ENCODE measurements at regions not wholly inside any gene's neighbourhood (a gene's known extent, or its start where the extent isn't known, plus 50 kb on each side); places are given as distances from the start of the nearest gene placed in this dataset.

DNA sequence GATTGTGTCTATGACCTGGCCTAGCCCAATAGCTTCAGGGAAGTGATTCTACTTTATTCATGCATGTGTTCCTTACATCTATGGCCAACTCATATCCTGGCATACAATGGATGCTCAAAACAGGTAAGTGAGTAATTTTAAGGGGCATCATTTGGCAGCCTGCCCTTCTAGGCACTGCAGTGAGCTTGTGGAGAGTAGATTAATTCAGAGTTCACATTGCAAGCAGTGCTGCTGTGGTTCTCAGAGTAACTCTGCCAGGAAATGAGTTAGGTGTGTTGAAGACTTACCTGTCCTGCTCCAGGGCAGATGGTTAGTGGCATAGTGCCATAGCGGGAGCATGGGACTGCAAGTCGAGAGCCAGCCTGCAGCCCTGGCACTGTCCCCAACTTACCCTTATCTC, 158.0 kb downstream of the SCP2D1 start:
- TF ChIP-seq, protein P1, sequence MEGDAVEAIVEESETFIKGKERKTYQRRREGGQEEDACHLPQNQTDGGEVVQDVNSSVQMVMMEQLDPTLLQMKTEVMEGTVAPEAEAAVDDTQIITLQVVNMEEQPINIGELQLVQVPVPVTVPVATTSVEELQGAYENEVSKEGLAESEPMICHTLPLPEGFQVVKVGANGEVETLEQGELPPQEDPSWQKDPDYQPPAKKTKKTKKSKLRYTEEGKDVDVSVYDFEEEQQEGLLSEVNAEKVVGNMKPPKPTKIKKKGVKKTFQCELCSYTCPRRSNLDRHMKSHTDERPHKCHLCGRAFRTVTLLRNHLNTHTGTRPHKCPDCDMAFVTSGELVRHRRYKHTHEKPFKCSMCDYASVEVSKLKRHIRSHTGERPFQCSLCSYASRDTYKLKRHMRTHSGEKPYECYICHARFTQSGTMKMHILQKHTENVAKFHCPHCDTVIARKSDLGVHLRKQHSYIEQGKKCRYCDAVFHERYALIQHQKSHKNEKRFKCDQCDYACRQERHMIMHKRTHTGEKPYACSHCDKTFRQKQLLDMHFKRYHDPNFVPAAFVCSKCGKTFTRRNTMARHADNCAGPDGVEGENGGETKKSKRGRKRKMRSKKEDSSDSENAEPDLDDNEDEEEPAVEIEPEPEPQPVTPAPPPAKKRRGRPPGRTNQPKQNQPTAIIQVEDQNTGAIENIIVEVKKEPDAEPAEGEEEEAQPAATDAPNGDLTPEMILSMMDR (IDR thresholded peaks at IDR 0.05), result no peak

DNA sequence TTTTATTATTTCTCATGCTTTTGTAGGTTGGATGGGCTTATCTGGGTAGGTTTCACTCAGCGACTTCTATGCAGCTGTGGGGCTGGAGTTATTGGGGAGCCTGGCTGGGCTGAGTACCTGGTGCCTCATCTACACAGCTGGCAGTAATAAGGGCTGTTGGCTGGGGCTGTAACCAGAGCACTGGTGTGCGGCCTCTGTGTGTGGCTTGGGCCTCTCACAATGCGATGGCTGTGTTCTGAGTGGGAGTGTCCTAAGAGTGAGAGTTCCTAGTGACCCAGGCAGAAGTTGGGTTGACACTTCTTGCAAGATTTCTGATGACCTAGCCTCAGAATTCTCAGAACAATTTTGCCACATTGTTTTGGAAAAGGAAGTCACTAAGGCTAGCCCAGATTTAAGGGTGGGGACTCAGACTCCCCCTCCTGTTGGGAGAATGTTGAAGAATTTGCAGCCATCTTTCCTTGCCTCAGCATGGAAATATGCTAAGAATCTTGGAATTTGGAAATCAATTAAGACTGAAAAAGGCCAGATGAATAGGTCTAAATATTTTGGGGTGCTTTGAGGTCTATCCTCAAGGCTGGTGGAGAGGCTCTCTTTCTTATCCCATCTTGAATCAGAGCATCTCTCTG, 158.8 kb downstream of the SCP2D1 start:
- TF ChIP-seq, protein P1 (IDR thresholded peaks at IDR 0.05), result no peak

DNA sequence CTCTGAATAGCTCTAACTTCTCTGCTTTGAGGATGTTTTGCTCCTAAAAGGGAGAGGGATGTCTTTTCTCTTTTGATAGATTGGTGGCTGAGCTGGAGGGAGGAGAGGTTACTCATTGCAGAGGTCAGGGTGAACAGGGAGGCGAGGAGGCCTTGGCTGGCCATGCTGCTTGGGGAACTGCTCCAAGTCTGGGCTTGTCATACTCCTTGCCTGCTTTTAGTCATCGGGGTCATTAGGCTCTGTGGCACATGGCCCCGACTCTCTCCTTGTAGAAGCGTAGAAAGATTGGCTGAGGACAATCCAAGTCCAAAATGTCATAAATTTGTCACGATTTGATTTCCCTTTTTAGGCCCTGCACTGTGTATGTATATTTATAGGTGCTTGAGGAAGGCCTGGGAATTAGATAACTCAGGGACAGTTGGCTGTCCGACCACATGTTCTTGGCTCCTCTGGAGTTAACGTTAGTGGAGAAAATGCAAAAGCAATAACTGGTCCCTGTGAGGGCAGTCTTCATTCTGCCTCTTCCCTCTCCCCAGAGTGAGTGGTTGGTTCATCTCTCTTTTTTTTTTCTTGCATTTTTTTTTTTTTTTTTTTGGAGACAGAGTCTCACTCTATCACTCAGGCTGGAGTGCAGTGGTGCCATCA, 160.1 kb downstream of the SCP2D1 start:
- TF ChIP-seq, protein P1 (IDR thresholded peaks at IDR 0.05), result no peak

DNA sequence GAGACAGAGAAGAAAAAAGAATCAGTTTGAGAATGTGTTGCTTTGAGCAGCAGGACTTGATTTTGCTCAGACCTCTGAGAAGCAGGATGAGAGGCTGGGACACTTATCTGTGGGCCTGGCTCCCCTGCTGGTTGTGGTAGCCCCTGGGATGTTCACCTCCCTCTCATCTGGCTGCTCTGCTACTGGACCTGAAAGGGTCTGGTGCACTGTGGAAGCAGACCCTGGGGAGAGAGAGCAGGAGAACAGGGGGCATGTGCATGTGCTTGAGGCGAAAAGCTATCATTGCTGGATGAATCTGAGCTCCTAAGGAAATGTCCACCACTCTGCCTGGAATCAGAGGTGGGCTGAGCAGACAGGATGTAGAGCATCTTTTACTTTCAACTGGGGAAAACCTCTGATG, 161.1 kb downstream of the SCP2D1 start:
- TF ChIP-seq, protein P1 (IDR thresholded peaks at IDR 0.05), result no peak

DNA sequence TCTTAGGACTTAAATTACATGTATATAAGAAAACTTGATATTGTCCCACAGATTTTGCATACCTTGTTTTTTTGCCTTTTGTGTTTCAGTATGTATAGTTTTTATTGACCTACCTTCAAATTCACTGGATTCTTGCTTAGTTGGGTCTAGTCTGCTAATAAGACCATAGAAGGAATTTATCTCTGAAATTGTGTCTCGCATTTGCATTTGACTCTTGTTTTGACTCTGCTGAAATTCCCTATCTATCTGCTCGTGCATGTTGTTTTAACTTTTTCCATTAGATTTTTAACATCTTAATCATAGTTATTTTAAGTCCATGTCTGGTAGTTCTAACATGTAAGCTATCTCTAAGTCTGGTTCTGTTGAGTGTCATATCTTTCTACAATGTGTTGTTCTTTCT, 163.9 kb downstream of the SCP2D1 start:
- TF ChIP-seq, protein P1 (IDR thresholded peaks at IDR 0.05), result no peak

DNA sequence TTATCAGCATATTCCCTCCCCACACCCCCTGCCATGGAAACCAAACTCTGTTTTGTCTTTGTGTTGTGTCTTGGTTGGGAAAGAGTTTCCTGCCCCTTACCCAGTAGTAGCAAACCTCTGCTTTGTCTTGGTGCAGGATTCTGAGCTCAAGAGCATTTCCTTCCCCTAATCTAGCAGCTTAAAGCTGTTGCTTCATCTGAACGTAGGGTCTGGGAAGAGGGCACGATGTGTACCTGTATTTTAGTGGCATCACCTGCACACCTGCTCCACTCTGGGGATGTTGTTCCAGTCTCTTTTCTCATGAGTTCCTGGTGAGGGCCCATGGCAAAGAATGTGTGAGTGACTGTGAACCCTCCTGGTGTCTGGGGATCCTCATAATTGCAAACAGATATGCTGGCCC, 164.7 kb downstream of the SCP2D1 start:
- TF ChIP-seq, protein P1 (IDR thresholded peaks at IDR 0.05), result no peak

DNA sequence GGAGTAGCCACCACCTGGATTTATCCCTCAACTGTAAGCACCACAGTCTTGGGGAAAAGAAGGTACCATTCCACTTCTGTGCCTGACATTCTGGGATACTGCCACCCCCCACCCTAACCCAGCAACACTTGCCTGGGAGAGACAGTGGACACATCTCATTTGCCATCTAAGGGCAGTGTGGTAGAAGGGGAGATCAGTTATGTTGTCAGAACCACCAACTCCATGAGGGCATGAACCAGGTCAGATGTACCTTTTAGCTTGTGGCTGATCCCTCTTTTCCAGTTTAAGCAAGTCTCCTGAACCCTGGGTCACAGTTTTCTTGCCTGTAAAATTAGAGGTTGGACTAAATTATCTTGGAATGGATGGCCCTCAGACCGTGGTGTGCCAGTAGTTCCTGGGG, 165.5 kb downstream of the SCP2D1 start:
- TF ChIP-seq, protein P1 (IDR thresholded peaks at IDR 0.05), result no peak

Measured in LNCAP (cell line).